K562 (cell line): ENCODE measurements at regions not wholly inside any gene's neighbourhood (a gene's known extent, or its start where the extent isn't known, plus 50 kb on each side); places are given as distances from the start of the nearest gene placed in this dataset.

Source experiments
- ATAC-seq: fragments of 200-7000 bp; cut with Tn5 transposase; 3 replicates; pipeline ENCODE4 v1.9.1; 2020; ENCODE audit warnings: moderate library complexity
- BruUV-seq: library from RNA; stranded (reverse); fragments of 400-500 nt; replicated peaks from 2 replicates; lab custom pipeline; 2021; lab: Mats Ljungman, UMichigan
- CTCF ChIA-PET: fragments of 300-600 bp; formaldehyde crosslinking; extraction: SDS; loops from one replicate; lab custom pipeline; 2021; ENCODE audit warnings: low intra/inter-chr PET ratio; lab: Yijun Ruan, JAX
- POLR2A ChIA-PET: fragments of 300-600, 350-650 bp; sonication (Branson Sonifier 250); formaldehyde crosslinking; extraction: SDS; loops from one replicate; lab custom pipeline; 2021; ENCODE audit warnings: antibody characterized with exemption, inconsistent platforms; lab: Yijun Ruan, JAX
- DNase-seq, 4 experiments: peaks; one replicate each; pipeline versions ENCODE4 v3.0.0 to v3.0.0-alpha.2; 2011 to 2018; ENCODE audit warnings: low spot score in 3 of 4, mixed read lengths in 3 of 4; ENCODE audit errors: extremely low read depth in 1 of 4
- FAIRE-seq: peaks from 2 replicates; lab custom pipeline; 2011; peaks lifted over from hg19 to GRCh38; lab: Jason Lieb, UNC
- H2AFZ ChIP-seq: 2 replicates; pipeline ENCODE4 v1.6.0; 2011; ENCODE audit warnings: low read depth, low read length, control low read depth, inconsistent platforms
- H3K27ac ChIP-seq: fragments of 200-600 bp; 3 replicates; pipeline ENCODE4 v1.8.0; 2011; ENCODE audit warnings: low read depth, mild to moderate bottlenecking, control low read depth, inconsistent platforms, low read length, moderate library complexity, mixed read lengths; ENCODE audit errors: extremely low read depth
- H3K27me3 ChIP-seq, 2 experiments: fragments of 300-600 bp in 1 of 2; 2 replicates in 1 of 2; 3 replicates in 1 of 2; pipeline versions ENCODE4 v1.6.0 to v1.8.0; 2011; ENCODE audit warnings: inconsistent platforms in 2 of 2, low read length in 2 of 2, mild to moderate bottlenecking in 1 of 2, mixed read lengths in 1 of 2, moderate library complexity in 1 of 2; ENCODE audit not compliant: control insufficient read depth in 2 of 2, insufficient read depth in 2 of 2
- H3K36me3 ChIP-seq: fragments of 300-600 bp; 3 replicates; pipeline ENCODE4 v1.8.0; 2011; ENCODE audit warnings: mild to moderate bottlenecking, low read length, inconsistent platforms; ENCODE audit not compliant: control insufficient read depth, insufficient read depth
- H3K4me1 ChIP-seq, 2 experiments: fragments of 200-600 bp in 1 of 2; replicated peaks in 1 of 2; 2 replicates in 1 of 2; 3 replicates in 1 of 2; pipeline versions ENCODE4 v1.5.1 to v1.8.0; 2011; ENCODE audit warnings: inconsistent platforms in 2 of 2, low read length in 2 of 2, mild to moderate bottlenecking in 1 of 2, mixed read lengths in 1 of 2, moderate library complexity in 1 of 2; ENCODE audit not compliant: control insufficient read depth in 2 of 2, insufficient read depth in 2 of 2
- H3K4me2 ChIP-seq: 2 replicates; pipeline ENCODE4 v1.6.1; 2011; ENCODE audit warnings: low read length, control low read depth, inconsistent platforms, mixed read lengths; ENCODE audit not compliant: insufficient read depth
- H3K4me3 ChIP-seq: fragments of 200-600 bp; sonication (generic), shearing (Covaris generic); 2 replicates; pipeline ENCODE4 v1.5.1; 2016; ENCODE audit warnings: control low read depth, inconsistent platforms
- H3K79me2 ChIP-seq: fragments of 200-600 bp; 3 replicates; pipeline ENCODE4 v1.8.0; 2011; ENCODE audit warnings: low read length, inconsistent platforms; ENCODE audit not compliant: control insufficient read depth, insufficient read depth
- H3K9ac ChIP-seq, 2 experiments: 2 replicates each; pipeline versions ENCODE4 v1.6.0 to v1.6.1; 2011; ENCODE audit warnings: low read depth in 2 of 2, low read length in 2 of 2, control low read depth in 1 of 2, inconsistent platforms in 1 of 2, mild to moderate bottlenecking in 1 of 2, mixed read lengths in 1 of 2; ENCODE audit not compliant: insufficient read depth in 1 of 2
- H3K9me1 ChIP-seq: one replicate; pipeline ENCODE4 v1.6.0; 2011; ENCODE audit warnings: inconsistent platforms, mild to moderate bottlenecking, low read length, moderate library complexity; ENCODE audit not compliant: control insufficient read depth, insufficient read depth
- H3K9me3 ChIP-seq: replicated peaks from 2 replicates; pipeline ENCODE4 v1.5.1; 2011; ENCODE audit warnings: low read depth, low read length, inconsistent platforms; ENCODE audit not compliant: control insufficient read depth, insufficient read depth
- H4K20me1 ChIP-seq: replicated peaks from 2 replicates; pipeline ENCODE4 v1.6.1; 2011; ENCODE audit warnings: low read length, inconsistent platforms, mixed read lengths; ENCODE audit not compliant: control insufficient read depth, insufficient read depth
- DNMT1 ChIP-seq: fragments of 450-650 bp; IDR thresholded peaks from 2 replicates; pipeline ENCODE4 v1.6.1; 2016; ENCODE audit warnings: antibody characterized with exemption, mild to moderate bottlenecking
- ELF2 ChIP-seq: fragments of 250-450 bp; sonication (Bioruptor Pico); IDR thresholded peaks from 2 replicates; pipeline ENCODE4 v1.5.0; 2021; ENCODE audit warnings: mild to moderate bottlenecking
- HCFC1 ChIP-seq: IDR thresholded peaks from 2 replicates; pipeline ENCODE4 v1.6.1; 2012; ENCODE audit warnings: low read depth, low read length, improper control_type of control experiment
- HDAC2 ChIP-seq: fragments of 450-650 bp; IDR thresholded peaks from 2 replicates; pipeline ENCODE4 v1.6.1; 2016; ENCODE audit warnings: mild to moderate bottlenecking
- HDAC6 ChIP-seq: IDR thresholded peaks from 2 replicates; pipeline ENCODE4 v1.6.1; 2012; ENCODE audit warnings: low read depth, mild to moderate bottlenecking, control low read depth, inconsistent platforms, low read length, moderate library complexity
- IRF2 ChIP-seq: sonication (generic); formaldehyde crosslinking; IDR thresholded peaks from 2 replicates; pipeline ENCODE4 v1.8.1; 2022; ENCODE audit warnings: mild to moderate bottlenecking, missing genetic modification reagents
- KDM5B ChIP-seq: fragments of 200-600 bp; sonication (generic); IDR thresholded peaks from 2 replicates; pipeline ENCODE4 v1.6.1; 2012; ENCODE audit warnings: low read depth, mild to moderate bottlenecking, moderate library complexity, low read length, control low read depth, inconsistent platforms; ENCODE audit not compliant: insufficient replicate concordance
- KLF13 ChIP-seq: fragments of 450-650 bp; IDR thresholded peaks from 2 replicates; pipeline ENCODE4 v1.6.1; 2016; ENCODE audit warnings: missing genetic modification characterization, low read depth, mild to moderate bottlenecking, missing compliant biosample characterization, moderate library complexity, borderline replicate concordance
- PRDM10 ChIP-seq: fragments of 450-650 bp; IDR thresholded peaks from 2 replicates; pipeline ENCODE4 v1.6.1; 2018; ENCODE audit not compliant: partially characterized antibody
- PTRF ChIP-seq: fragments of 450-650 bp; IDR thresholded peaks from 2 replicates; pipeline ENCODE4 v1.6.1; 2016; ENCODE audit warnings: mild to moderate bottlenecking, missing genetic modification characterization, missing compliant biosample characterization
- ZFP91 ChIP-seq: sonication (generic); formaldehyde crosslinking; IDR thresholded peaks from 2 replicates; pipeline ENCODE4 v1.8.0; 2022; ENCODE audit warnings: mild to moderate bottlenecking, missing genetic modification reagents
- ZNF232 ChIP-seq: sonication (generic); formaldehyde crosslinking; IDR thresholded peaks from 2 replicates; pipeline ENCODE4 v1.8.0; 2022; ENCODE audit warnings: mild to moderate bottlenecking, missing genetic modification reagents
- ZNF695 ChIP-seq: fragments of 450-650 bp; formaldehyde crosslinking; IDR thresholded peaks from 2 replicates; pipeline ENCODE4 v1.4.0; 2020; ENCODE audit warnings: mild to moderate bottlenecking, moderate library complexity
- WGBS: fragments of 100-300 bp; shearing (Covaris generic); methylation state at CpG from one replicate; pipeline ENCODE4 v1.1.6; 2016; ENCODE audit warnings: low coverage, mixed read lengths; ENCODE audit not compliant: insufficient coverage; ENCODE audit errors: missing lambda C conversion rate; 5-methylcytosine and 5-hydroxymethylcytosine counted together
- in situ Hi-C: fragments of 300-500 bp; cut with MboI; formaldehyde crosslinking; loops from 4 replicates; pipeline ENCODE4 v1.15.0; 2018; ENCODE audit warnings: inconsistent platforms, mixed read lengths
- intact Hi-C: fragments of 100-400 bp; cut with micrococcal nuclease; formaldehyde crosslinking; loops from 2 replicates; pipeline ENCODE4 v1.14.2; 2022
- TF ChIP-seq, protein P1 (sequence below): fragments of 250-450 bp; sonication (Bioruptor Pico); IDR thresholded peaks from 2 replicates; pipeline ENCODE4 v1.5.0; 2022; ENCODE audit warnings: mild to moderate bottlenecking

DNA sequence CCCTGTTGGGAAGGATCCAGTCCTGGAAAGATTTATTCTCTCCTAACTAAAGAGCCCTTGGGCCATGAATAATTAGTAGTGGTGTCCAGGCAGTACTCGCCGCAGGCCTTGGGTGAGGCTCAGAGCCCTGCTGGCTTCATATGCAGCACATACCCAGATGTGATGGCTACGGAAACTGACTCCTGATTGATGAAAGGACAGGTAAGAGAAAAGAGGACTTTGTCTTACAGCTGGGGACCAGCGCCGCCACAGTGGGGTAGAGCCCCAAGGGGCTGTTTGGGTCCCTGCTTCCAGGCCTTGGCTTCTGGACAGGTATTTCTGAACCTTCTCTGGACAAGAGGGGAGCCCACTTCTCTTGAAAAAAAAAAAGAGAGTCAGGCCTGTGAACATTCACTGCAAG is 1680.8 kb downstream of the EFNB2 start:
- Histone ChIP-seq H3K4me3 (no peak overlapping the region), H3K27ac (no peak overlapping the region), H3K27me3 (no peaks in the 10 kb centered on the region), H2AFZ (no peak overlapping the region), H3K9me1 (no peaks in the 10 kb centered on the region), H3K4me2 (no peak overlapping the region), H3K9ac (no peak overlapping the region), H3K4me1 (no peaks in the 10 kb centered on the region), H3K9me3 (no peaks in the 10 kb centered on the region), H4K20me1 (no peaks in the 10 kb centered on the region), H3K79me2 (no peaks in the 10 kb centered on the region), H3K36me3 (no peaks in the 10 kb centered on the region)
- DNase-seq (no peak), ATAC-seq (no peak), FAIRE-seq (no peak)
- no TSS peak for BruUV-seq
- in situ Hi-C loops (no loop called here), intact Hi-C loops (no loop called here)
- CTCF ChIA-PET, result no interaction called here
- POLR2A ChIA-PET, result no interaction called here
- TF ChIP-seq IRF2 (CRISPR knock-in tag) (no peak), KLF13 (no peak), PTRF (tag) (no peak), HCFC1 (no peak), ZNF695 (CRISPR knock-in tag) (no peak), ZFP91 (CRISPR knock-in tag) (no peak), HDAC6 (no peak), PRDM10 (no peak), KDM5B (no peak), ELF2 (CRISPR knock-in tag) (no peak), DNMT1 (no peak), ZNF232 (CRISPR knock-in tag) (no peak), HDAC2 (no peak)
- TF ChIP-seq, protein P1, sequence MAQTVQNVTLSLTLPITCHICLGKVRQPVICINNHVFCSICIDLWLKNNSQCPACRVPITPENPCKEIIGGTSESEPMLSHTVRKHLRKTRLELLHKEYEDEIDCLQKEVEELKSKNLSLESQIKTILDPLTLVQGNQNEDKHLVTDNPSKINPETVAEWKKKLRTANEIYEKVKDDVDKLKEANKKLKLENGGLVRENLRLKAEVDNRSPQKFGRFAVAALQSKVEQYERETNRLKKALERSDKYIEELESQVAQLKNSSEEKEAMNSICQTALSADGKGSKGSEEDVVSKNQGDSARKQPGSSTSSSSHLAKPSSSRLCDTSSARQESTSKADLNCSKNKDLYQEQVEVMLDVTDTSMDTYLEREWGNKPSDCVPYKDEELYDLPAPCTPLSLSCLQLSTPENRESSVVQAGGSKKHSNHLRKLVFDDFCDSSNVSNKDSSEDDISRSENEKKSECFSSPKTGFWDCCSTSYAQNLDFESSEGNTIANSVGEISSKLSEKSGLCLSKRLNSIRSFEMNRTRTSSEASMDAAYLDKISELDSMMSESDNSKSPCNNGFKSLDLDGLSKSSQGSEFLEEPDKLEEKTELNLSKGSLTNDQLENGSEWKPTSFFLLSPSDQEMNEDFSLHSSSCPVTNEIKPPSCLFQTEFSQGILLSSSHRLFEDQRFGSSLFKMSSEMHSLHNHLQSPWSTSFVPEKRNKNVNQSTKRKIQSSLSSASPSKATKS (CRISPR knock-in tag), result no peak
- 0% methylated on average over 2 of the region's 5 CpGs for WGBS
